H1 (cell line): ENCODE measurements at regions not wholly inside any gene's neighbourhood (a gene's known extent, or its start where the extent isn't known, plus 50 kb on each side); places are given as distances from the start of the nearest gene placed in this dataset.

Source experiments
- CBX5 ChIP-seq: fragments of 300-800, 300-1000 bp; sonication (generic); IDR thresholded peaks from 2 replicates; pipeline ENCODE4 v1.7.1; 2016; ENCODE audit warnings: antibody characterized with exemption, low read length, low read depth
- CBX8 ChIP-seq: fragments of 300-800, 300-1000 bp; sonication (generic); IDR thresholded peaks from 2 replicates; pipeline ENCODE4 v1.7.1; 2016; ENCODE audit warnings: low read depth, low read length, borderline replicate concordance
- CEBPB ChIP-seq: IDR thresholded peaks from 2 replicates; pipeline ENCODE4 v1.6.1; 2012; ENCODE audit warnings: low read depth, low read length
- CHD2 ChIP-seq: IDR thresholded peaks from 2 replicates; pipeline ENCODE4 v1.6.1; 2012; ENCODE audit warnings: low read length, improper control_type of control experiment
- FOSL1 ChIP-seq: IDR thresholded peaks from 2 replicates; pipeline ENCODE4 v1.6.1; 2011; ENCODE audit warnings: mild to moderate bottlenecking, low read depth, low read length, moderate library complexity; ENCODE audit not compliant: insufficient read depth
- NANOG ChIP-seq: IDR thresholded peaks from 2 replicates; pipeline ENCODE4 v1.6.1; 2011; ENCODE audit warnings: low read length, low read depth, mild to moderate bottlenecking, inconsistent platforms; ENCODE audit not compliant: insufficient read depth, poor library complexity, severe bottlenecking
- PHF8 ChIP-seq: fragments of 200-600 bp; sonication (generic); conservative IDR thresholded peaks from 2 replicates; pipeline ENCODE4 v1.7.1; 2012; ENCODE audit warnings: low read depth, mild to moderate bottlenecking, inconsistent platforms, low read length, moderate library complexity

DNA sequence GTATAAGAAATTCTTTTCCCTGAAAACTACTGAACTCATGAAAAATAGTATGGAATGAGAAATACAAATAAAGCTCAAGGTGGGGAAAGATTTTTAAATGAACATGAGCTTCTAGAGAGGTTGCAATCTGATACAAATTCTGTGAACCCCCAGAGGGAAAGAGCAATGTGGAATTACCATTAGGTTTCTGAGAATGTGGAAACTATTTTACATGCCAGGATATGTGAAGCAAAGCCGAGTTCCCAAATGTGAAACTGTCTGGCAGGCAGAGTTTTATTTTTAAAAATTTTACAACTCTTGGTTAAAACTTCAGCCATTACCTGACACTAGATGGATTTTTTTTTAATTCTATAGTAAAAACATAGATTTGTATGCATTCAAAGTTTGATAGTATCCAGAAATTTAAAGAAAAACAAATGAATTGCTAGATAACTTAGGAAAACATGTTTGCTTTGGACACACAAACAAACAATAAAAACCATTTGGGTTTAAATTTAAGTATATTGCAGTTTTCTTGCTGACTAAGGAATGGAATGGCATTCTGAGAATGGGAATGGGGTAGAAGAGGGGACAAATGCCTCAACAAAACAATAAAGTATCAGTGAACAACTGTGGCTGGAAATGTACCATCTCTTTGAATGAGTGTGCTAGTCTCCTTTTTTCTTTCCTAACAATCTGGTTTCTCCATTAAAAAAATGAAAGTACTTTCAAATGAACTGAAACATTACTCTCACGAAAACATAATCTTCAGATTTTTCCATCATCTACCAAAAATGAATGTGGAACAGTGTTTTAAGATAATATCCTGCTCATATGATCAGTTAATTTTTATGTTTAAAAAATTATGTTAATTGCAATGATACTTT is 99.6 kb downstream of the PCDH18 start (continued):
- TF ChIP-seq PHF8 (no peak), NANOG (no peak), FOSL1 (no peak), CBX5 (no peak), CHD2 (no peak), CBX8 (no peak), CEBPB (no peak)
